Fibroblast of the conjunctiva (primary cell): ENCODE measurements at regions not wholly inside any gene's neighbourhood (a gene's known extent, or its start where the extent isn't known, plus 50 kb on each side); places are given as distances from the start of the nearest gene placed in this dataset.

Experiments
- DNase-seq: peaks from one replicate; pipeline ENCODE4 v3.0.0-alpha.2; 2010; ENCODE audit warnings: low read depth

- no peak for DNase-seq
Observed at GRCh38 chr3:31225923-31226322, 306.8 kb upstream of the STT3B start.

DNA sequence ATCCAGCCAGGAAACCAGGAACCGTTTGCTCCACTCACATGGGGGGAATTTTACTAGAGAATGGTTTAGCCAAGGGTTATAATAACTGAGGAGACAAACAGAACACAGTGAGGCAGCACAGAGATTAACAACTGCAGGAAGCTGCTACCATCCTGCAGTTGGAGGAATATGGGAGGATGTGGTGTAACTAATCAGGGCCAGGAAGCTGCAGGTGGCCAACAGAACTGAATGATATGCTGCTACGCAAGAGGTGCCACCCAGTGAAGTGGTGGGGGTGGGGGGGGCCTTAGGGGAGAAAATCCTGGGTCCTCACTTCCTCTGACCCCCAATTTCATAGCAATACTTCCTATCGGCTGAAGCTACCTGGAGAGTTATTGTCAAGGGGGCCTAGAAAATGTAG lies 306.4 kb upstream of the STT3B start:
- no peak for DNase-seq

DNA sequence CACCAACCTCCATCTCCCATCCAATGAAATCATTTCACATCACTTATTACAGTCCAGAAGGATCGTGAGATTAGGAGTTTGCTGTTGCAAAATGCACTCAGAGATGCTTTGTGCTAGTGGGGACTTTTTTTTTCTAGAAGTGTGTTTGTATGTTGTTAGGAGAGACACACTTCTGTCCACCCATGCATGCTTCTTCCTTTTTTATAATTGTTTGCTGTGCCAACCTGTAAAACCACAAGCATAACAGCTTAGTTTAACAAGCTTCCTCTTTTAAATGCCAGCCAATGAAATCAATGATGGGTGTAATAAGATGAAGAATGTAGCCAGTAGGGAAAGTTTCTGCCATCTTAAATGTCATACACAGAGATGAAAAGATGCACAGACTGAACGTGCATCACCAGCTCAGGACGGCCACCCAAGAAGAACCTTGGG lies 305.6 kb upstream of the STT3B start:
- no peak for DNase-seq

DNA sequence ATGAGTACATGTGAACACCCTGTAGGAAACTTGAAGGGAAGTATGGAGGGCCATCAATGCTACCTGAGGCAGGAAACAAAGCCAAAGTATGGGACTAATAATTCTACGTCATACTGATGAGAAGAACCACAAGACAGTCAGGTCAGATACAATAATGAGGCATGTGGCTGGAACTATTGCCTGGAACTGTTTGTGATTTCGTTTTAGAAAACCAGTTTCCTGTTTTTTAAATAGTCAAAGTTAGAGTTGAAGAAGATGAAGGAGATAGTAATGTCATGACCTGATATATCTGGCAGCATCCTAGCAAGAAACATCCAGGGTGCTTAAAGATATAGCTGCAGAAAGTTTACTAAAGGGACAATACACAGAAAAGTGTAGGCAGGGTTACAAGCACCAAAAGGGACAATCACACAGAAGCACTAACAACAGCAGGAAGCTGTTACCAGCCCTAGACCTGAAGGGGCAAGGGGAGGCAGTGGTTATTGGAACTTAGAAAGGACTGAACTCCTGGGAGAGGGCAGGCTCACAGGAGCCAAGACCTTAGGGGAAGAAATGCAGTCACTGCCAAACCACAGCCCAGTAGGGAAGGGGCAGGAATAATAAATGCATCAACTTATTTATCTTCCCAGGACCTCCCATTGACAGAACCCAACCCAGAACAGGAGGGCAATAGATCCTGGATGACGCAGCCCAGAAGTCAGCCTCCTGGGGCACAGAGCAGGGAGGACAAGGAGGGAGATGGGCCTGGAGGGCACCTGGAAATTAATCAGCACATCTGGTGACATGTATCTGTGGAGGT lies 302.1 kb upstream of the STT3B start:
- DNase-seq: no peak

DNA sequence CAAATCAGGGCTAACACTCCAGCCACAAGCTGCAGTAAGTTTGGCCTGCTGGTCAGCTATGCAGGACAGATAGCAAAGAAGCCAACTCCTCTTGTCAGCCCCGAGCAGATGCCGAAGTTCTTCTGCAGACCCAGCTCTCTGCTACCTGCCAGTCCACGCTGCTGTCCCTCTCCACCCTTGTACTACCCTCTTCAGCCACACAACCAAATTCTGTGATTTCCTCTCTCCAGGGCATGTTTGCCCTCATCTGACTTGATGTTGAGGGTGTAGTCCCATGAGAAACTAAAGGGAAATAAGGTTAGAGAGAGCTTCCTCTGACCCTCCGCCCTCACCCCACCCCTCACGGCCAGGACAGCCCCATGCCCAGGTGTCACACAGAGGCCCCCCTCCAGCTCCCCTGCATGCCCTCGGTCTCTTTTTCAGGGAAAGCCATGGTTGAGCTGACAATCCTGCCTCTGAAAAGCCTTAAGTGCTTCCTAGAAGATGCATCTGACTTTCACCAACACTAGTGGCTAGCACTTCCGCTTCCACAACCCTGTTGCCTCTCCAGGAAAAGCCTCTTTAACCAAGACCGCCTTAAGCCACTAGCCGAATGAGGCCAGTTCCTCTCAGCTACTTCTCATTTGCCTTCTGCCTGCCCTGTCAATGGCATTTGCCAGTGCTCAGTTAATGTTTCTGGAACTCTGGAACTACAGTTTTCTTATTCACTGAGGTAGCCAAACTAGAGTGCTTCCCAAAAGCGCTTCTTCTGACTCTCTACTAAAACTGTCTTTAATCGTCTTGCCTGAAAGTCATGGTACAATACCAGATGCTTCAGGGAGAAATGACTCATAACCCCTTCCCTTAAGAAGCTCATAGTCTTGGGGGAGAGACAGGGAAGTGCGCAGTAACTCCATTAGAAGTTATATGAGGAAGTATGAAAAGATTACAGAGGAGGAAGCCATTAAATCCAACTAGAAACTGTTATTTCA lies 300.4 kb upstream of the STT3B start:
- DNase-seq: no peak

- DNase-seq: no peak
Observed at GRCh38 chr3:31234145-31234544, 298.6 kb upstream of the STT3B start.

- no peak for DNase-seq
Observed at GRCh38 chr3:31235062-31235700, 297.5 kb upstream of the STT3B start.

GRCh38 chr3:31237887-31238286 lies 294.8 kb upstream of the STT3B start:
- no peak for DNase-seq

GRCh38 chr3:31240013-31240412 lies 292.7 kb upstream of the STT3B start:
- DNase-seq: no peak

DNA sequence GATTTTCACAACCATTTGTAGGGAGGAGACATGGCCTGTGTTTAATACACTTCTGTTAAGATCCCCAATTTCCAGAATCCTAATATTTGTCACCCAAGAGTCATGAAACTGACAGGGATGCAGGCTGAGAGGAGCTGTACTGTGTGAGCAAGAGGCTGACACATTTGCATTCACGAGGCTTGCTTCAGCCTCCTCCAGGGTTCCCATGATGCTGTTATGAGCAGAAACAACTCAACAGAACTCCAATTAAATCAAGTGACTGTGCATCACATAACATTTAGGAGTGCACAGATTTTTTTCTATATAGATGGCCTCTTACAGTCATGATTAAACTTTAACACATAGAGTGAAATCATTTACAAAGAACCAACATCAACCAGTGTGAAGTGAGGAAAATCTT lies 292.3 kb upstream of the STT3B start:
- no peak for DNase-seq

DNA sequence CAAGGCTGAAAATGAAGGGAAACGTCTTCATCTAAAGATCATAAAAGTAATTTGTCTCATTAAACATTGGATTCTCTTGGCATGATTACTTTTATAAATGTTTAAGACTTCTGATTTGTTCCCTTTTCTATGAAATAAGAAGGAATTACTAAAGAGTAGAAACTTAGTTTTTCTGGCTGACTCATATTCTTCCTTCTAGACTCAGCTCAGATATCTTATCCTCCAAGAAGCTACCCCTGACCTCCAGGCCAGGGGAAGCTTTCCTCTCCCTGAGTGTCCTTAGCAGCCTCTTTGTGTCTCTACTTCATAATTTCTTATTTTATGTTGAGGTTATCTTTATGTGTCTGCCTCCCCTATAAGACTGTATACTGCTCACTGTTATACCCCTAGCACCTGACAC lies 291.9 kb upstream of the STT3B start:
- DNase-seq: no peak

DNA sequence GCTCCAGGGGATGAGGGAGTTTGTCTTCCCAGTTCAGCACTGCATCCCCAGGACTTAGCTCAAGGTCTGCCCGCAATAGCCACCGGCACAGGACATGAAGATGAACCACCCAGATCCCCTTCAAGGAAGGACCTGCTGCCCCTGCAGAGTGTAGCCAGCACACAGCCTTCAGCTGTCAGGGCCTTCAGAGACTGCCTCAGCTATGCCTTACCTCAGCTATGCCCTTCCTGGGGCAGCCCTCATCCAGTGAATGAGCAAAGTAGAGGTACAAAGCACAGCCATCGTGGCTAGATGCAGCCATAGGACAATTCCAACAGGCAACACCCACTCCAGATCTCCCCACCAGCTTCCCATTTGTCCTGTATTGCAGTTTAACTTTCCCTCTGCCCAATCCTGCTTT lies 291.2 kb upstream of the STT3B start:
- no peak for DNase-seq

- no peak for DNase-seq
Observed at GRCh38 chr3:31242026-31242960, 290.4 kb upstream of the STT3B start.

DNA sequence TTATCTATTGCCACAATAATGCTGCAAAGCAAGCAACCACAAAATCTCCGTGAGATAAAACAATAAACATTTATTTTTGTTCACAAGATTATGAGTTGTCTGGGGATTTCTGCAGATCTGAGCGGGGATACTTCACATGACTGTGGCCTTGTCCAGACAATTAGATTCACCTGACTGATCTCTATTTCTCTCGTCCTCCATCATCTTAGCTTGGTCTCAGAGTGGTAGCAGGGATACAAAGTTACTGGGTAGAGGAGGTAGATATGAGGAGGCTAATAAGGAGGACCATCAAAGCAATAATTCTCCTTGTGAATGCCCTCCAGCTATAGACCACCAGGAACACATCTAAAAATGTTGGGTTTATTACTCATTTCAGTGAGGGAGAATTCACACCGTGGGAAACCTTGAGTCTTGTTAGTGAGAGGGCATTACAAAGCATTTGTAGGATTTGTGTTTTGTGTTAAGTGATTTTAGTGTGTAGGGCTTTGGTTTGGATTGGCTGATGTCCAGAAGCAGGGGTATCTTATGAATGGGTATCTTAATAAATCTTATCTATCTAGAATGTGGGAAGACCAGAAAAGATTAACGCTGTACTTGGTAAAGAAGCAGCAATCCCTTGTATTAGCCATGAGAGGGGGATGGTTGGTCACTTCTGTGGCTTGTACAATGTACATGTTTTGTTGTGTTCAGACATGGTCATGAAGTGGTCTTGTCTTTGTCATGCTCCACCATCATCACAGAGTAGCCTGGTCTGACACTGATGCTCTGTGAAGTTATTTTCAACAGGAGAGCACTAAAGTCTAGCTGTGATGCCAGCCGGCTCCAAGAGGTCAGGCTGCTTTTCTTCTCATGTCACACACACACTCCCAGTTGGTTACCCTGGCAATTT lies 287.6 kb upstream of the STT3B start:
- DNase-seq: no peak

DNA sequence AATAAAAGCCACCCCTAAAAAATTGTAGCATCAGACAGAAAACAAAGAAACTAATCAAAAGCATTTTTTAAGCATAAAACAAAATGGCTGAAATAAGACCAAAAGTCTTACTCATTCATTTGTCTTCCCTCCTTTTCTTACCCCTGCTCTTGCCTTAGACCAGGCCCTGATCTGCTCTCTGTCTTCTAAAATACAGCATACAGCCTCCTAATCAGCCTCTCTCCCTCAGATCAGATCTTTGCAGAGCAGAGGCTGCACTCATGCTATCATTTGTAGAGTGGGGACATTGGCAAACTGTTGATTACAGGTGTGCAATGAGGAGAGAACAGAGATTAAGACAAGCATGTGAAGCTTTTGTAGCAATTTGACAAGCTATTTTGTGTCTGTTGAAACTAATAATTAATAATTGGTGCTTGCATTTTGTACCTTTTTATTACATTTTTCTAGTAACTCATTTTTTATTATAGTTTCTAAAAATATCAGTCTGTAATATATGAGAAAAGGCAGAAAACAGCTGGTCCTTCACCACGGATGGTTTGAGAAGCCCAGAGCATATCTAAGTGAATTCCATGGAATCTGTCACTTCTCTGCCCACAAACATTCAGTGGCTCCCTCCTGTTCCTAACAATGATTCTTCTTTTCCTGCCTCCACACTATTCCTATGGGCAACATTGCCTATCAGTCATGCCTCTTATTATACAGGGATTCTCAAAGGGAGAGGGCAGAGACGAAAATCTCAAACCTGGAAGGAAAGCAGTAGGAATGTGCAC lies 286.2 kb upstream of the STT3B start:
- no peak for DNase-seq

GRCh38 chr3:31247063-31247447 lies 285.7 kb upstream of the STT3B start:
- no peak for DNase-seq

GRCh38 chr3:31247850-31248562 lies 284.7 kb upstream of the STT3B start:
- DNase-seq: no peak

DNA sequence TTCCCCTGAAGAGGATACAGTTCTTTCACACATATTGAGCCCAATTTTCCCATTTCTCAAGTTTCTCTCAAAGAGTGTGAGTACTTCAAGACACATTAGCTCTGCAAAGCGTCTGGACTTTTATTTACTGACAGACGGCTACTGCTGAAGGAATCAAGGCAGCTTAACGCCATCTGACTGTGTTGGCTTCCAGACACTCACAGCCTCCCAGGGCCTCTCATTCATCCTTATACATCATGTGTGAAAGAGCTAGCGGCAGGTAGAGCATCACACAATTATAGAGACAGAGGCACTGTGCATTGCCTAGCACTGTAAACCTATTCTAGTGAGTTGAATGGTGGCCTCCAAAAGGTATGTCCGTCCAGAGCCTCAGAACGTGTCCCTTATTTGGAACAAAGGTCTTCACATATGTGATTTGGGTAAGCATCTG lies 284.1 kb upstream of the STT3B start:
- DNase-seq: no peak

DNA sequence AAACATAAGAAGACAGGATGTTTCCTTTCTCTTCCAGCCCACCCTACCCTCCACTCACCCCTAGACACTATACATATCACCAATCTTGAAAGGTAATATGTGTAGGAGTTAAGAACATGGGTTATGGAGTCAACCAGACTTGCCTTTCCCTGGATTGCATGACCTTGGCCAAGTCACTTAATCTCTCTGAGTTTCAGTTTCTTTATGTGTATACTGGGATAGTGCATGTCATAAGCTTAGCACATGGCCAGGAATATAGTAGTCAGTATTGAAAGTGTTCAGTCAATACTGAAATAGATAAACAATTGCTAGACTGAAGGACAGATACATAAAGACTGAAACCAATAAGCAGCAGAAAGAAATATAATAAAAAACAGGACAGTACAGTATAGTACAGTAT lies 283.2 kb upstream of the STT3B start:
- DNase-seq: no peak
